PC-3 (cell line): ENCODE measurements at regions not wholly inside any gene's neighbourhood (a gene's known extent, or its start where the extent isn't known, plus 50 kb on each side); places are given as distances from the start of the nearest gene placed in this dataset.

ENCODE experiments used
- ATAC-seq: fragments of 200-7000 bp; cut with Tn5 transposase; 2 replicates; pipeline ENCODE4 v1.9.1; 2020; ENCODE audit warnings: mild to moderate bottlenecking, moderate library complexity
- BruUV-seq: library from RNA; stranded (reverse); fragments of 400-500 nt; replicated peaks from 2 replicates; lab custom pipeline; 2021; lab: Mats Ljungman, UMichigan
- CTCF ChIA-PET: fragments of 300-600 bp; sonication (Branson Sonifier 250); formaldehyde crosslinking; loops from one replicate; lab custom pipeline; 2022; ENCODE audit warnings: antibody characterized with exemption; lab: Charles Lee
- POLR2A ChIA-PET: fragments of 300-600 bp; sonication (Branson Sonifier 250); formaldehyde crosslinking; loops from one replicate; lab custom pipeline; 2022; ENCODE audit warnings: antibody characterized with exemption; ENCODE audit not compliant: unreplicated experiment; lab: Charles Lee
- DNase-seq: peaks from one replicate; pipeline ENCODE4 v3.0.0-alpha.2; 2015
- H2AFZ ChIP-seq: fragments of 300-600 bp; sonication (generic); 2 replicates; pipeline ENCODE4 v1.6.0; 2016; ENCODE audit warnings: antibody characterized with exemption, low read length
- H3F3A ChIP-seq: fragments of 300-600 bp; sonication (generic); one replicate; pipeline ENCODE4 v1.6.0; 2017; ENCODE audit warnings: antibody characterized with exemption, low read length, control low read depth, mild to moderate bottlenecking; ENCODE audit not compliant: unreplicated experiment
- H3K27ac ChIP-seq: fragments of 300-600 bp; sonication (generic); 2 replicates; pipeline ENCODE4 v1.5.1; 2016; ENCODE audit warnings: mild to moderate bottlenecking, low read length
- H3K27me3 ChIP-seq: fragments of 300-600 bp; sonication (generic); 2 replicates; pipeline ENCODE4 v1.6.1; 2016; ENCODE audit warnings: low read length, mixed read lengths
- H3K36me3 ChIP-seq: fragments of 300-600 bp; sonication (generic); 2 replicates; pipeline ENCODE4 v1.6.1; 2016; ENCODE audit warnings: low read depth, mixed run types, low read length, mixed read lengths
- H3K4me1 ChIP-seq: fragments of 300-600 bp; sonication (generic); 2 replicates; pipeline ENCODE4 v1.5.1; 2016; ENCODE audit warnings: low read length; ENCODE audit not compliant: insufficient read depth
- H3K4me2 ChIP-seq: fragments of 300-600 bp; sonication (generic); 2 replicates; pipeline ENCODE4 v1.6.0; 2016; ENCODE audit warnings: low read length
- H3K4me3 ChIP-seq: fragments of 300-600 bp; sonication (generic); 2 replicates; pipeline ENCODE4 v1.5.1; 2016; ENCODE audit warnings: mild to moderate bottlenecking, low read length, mixed read lengths
- H3K79me2 ChIP-seq: fragments of 300-600 bp; sonication (generic); 2 replicates; pipeline ENCODE4 v1.6.1; 2017; ENCODE audit warnings: low read length, mixed read lengths
- H3K9ac ChIP-seq: fragments of 300-600 bp; sonication (generic); 2 replicates; pipeline ENCODE4 v1.6.0; 2016; ENCODE audit warnings: mild to moderate bottlenecking, low read length
- H3K9me2 ChIP-seq: fragments of 300-600 bp; sonication (generic); replicated peaks from 2 replicates; pipeline ENCODE4 v1.6.1; 2016; ENCODE audit warnings: mixed run types, low read length, mixed read lengths
- H3K9me3 ChIP-seq: fragments of 300-600 bp; sonication (generic); 2 replicates; pipeline ENCODE4 v1.6.1; 2016; ENCODE audit warnings: low read length, mixed read lengths
- H4K20me1 ChIP-seq: fragments of 300-600 bp; sonication (generic); 2 replicates; pipeline ENCODE4 v1.6.1; 2016; ENCODE audit warnings: low read length, mixed read lengths
- CTCF ChIP-seq: fragments of 300-600 bp; sonication (generic); conservative IDR thresholded peaks from 2 replicates; pipeline ENCODE4 v1.5.1; 2017; ENCODE audit warnings: antibody characterized with exemption, low read depth, mild to moderate bottlenecking, low read length
- EZH2 ChIP-seq: fragments of 300-600 bp; sonication (generic); IDR thresholded peaks from one replicate; pipeline ENCODE4 v1.6.1; 2017; ENCODE audit warnings: antibody characterized with exemption, mild to moderate bottlenecking, low read length; ENCODE audit not compliant: unreplicated experiment
- EZH2phosphoT487 ChIP-seq: fragments of 300-600 bp; sonication (generic); IDR thresholded peaks from 2 replicates; pipeline ENCODE4 v1.6.1; 2018; ENCODE audit warnings: mild to moderate bottlenecking, antibody characterized with exemption, low read length, borderline replicate concordance
- intact Hi-C: fragments of 100-400 bp; cut with micrococcal nuclease; formaldehyde crosslinking; loops from 2 replicates; pipeline ENCODE4 v1.9.0; 2023

DNA sequence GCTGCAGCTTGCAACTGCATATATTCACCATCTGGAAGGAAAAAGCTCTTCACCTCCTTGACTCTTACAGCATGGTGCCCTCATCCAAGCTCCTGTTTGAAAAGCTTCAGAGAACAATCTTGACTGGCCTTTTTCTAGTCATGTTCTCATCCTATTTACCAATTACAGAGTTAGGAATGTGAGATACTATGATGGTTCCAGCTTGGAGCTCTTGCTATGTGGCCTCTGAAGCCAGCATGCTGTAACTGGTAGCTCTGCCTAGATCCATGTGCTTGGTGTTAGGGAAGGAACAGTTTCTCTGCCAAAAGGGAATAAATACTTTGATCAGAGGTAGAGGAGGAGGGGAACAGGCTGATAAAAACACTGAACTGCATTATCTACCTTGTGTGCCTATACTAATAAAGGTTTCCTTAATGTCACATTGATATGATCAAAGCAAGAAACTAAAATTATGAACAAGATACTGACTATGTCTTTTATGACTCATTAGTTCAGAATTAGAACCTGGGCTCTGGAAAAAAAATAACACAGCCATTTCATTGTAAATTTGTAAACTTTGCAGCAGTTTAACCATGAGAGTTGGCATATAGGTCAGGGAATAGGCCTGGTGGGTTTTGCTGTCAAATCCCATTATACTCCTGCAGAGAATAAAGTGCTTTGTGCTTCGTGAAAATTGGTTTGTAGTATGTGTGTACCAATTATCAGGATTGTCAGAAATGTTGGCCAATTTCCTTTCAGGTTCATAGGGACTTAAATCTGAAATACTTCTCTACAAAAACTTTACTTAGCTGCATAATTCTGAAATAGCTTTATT lies 92.7 kb downstream of the LEPR start:
- ChIA-PET POLR2A (no interaction called here), CTCF (no interaction called here)
- BruUV-seq: no TSS peak
- Histone ChIP-seq H3K4me1 (no peaks in the 10 kb centered on the region), H3K9ac (no peak overlapping the region), H3K9me3 (no peaks in the 10 kb centered on the region), H4K20me1 (no peaks in the 10 kb centered on the region), H3K36me3 (no peaks in the 10 kb centered on the region), H3F3A (no peaks in the 10 kb centered on the region), H3K79me2 (no peaks in the 10 kb centered on the region), H3K9me2 (no peaks in the 10 kb centered on the region), H3K27ac (no peak overlapping the region), H3K27me3 (peaks cover 81% of the 10 kb centered on the region), H2AFZ (no peak overlapping the region), H3K4me2 (no peak overlapping the region), H3K4me3 (no peak overlapping the region)
- intact Hi-C loops: no loop called here
- TF ChIP-seq EZH2phosphoT487 (no peak), EZH2 (no peak), CTCF (no peak)
- ATAC-seq: no peak
- DNase-seq: no peak

GRCh38 chr1:65514041-65514440 lies 93.6 kb downstream of the LEPR start:
- no peaks in the 10 kb centered on the region for H3K79me2 ChIP-seq
- no peak overlapping the region for H2AFZ ChIP-seq
- no peaks in the 10 kb centered on the region for H3K36me3 ChIP-seq
- ChIA-PET POLR2A (no interaction called here), CTCF (no interaction called here)
- H3K4me1 ChIP-seq: no peaks in the 10 kb centered on the region
- H3K4me3 ChIP-seq: no peak overlapping the region
- no peak overlapping the region for H3K4me2 ChIP-seq
- intact Hi-C loops: no loop called here
- no peaks in the 10 kb centered on the region for H3K9me3 ChIP-seq
- no peak overlapping the region for H3K27ac ChIP-seq
- no peaks in the 10 kb centered on the region for H3K9me2 ChIP-seq
- H3F3A ChIP-seq: no peaks in the 10 kb centered on the region
- ATAC-seq (no peak), DNase-seq (no peak)
- BruUV-seq: no TSS peak
- H4K20me1 ChIP-seq: no peaks in the 10 kb centered on the region
- TF ChIP-seq EZH2phosphoT487: no peak
- no peak for TF ChIP-seq CTCF
- no peak for TF ChIP-seq EZH2
- no peak overlapping the region for H3K9ac ChIP-seq
- H3K27me3 ChIP-seq: peaks cover 77% of the 10 kb centered on the region

DNA sequence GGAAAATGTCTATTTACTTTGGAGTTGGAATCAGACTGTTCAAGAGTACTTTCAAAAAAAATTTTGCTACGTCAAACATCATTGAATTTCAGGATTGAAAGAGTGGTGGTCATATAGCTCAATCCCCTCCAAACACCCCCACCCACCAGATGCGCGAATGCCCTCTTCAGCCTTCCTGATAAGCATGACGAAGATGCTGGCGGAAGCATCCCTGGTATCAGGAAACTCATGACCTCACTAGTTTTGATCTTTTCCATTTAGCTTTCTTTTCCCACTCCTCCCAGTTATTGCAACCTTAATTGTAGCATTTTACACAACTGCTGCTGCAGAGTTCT lies 104.4 kb downstream of the LEPR start:
- Histone ChIP-seq H3K4me3 (no peak overlapping the region), H3K4me2 (no peak overlapping the region)
- CTCF ChIA-PET: no interaction called here

More for the DNA sequence above, 104.4 kb downstream of the LEPR start:
- H2AFZ ChIP-seq: no peak overlapping the region
- no peaks in the 10 kb centered on the region for H3K9me2 ChIP-seq
- H3F3A ChIP-seq: no peaks in the 10 kb centered on the region
- H3K79me2 ChIP-seq: no peaks in the 10 kb centered on the region
- H3K27me3 ChIP-seq: peaks cover 82% of the 10 kb centered on the region
- TF ChIP-seq CTCF (no peak), EZH2 (no peak), EZH2phosphoT487 (no peak; the same call in 1 of the 2 replicates)
- no TSS peak for BruUV-seq
- no peaks in the 10 kb centered on the region for H3K36me3 ChIP-seq
- no peak for ATAC-seq
- intact Hi-C loops: no loop called here
- no peaks in the 10 kb centered on the region for H3K4me1 ChIP-seq
- H4K20me1 ChIP-seq: no peaks in the 10 kb centered on the region
- no peak overlapping the region for H3K9ac ChIP-seq
- no peak overlapping the region for H3K27ac ChIP-seq
- DNase-seq: no peak
- no peaks in the 10 kb centered on the region for H3K9me3 ChIP-seq
- POLR2A ChIA-PET: no interaction called here
